ENCODE measurements at regions not wholly inside any gene's neighbourhood (a gene's known extent, or its start where the extent isn't known, plus 50 kb on each side); places are given as distances from the start of the nearest gene placed in this dataset.

DNA sequence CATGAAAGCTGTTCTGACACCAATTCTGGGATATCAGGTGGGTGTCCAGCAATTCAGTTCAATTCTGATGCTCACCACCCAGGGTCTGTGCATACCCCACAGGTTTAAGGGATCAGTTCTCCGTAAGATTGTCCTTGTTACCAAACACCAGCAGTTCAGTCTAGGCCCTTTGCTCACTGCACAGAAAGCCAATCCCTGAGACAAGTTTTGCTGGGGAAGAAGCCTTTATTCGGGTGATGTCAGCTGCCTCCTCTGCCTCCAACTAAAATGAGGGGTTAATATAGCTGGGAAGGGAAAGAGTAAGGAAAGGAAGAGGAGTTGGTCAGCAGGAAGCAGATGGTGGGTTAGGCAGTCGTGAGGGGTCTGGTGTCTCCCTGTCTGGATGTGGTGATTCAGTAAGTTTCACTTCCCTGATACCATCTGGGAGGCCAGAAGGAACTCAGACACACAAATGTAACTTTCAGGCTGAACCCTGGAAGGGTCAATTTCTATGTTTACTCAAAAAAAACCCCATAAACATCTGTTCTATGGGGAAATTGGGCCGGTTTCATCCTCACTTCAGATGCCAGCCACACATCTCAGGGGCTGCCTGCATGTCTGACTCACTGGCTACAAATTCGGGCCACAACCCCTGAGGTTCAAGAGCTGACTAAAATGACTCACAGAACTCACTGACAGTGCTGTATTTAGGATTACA lies 83.3 kb upstream of the PGBD5 start:
- Histone ChIP-seq H2AFZ (ENCODE audit: low read length) (no peak overlapping the region), H3K4me1 (ENCODE audit: insufficient read depth, low read length, poor library complexity, severe bottlenecking) (peaks cover 20% of the 10 kb centered on the region), H3K36me3 (ENCODE audit: insufficient read depth, low read length) (no peaks in the 10 kb centered on the region), H3F3A (ENCODE audit: low read depth) (no peaks in the 10 kb centered on the region), H3K79me2 (ENCODE audit: insufficient read depth, low read length) (no peaks in the 10 kb centered on the region), H3K9me2 (replicated peaks; ENCODE audit: low read depth, low read length) (no peaks in the 10 kb centered on the region), H3K4me3 (ENCODE audit: low read length, poor library complexity, severe bottlenecking) (no peak overlapping the region), H3K4me2 (ENCODE audit: low read depth, low read length, poor library complexity, severe bottlenecking) (no peak overlapping the region), H3K27me3 (ENCODE audit: insufficient read depth, low read length, poor library complexity, severe bottlenecking) (no peaks in the 10 kb centered on the region), H3K9ac (ENCODE audit: low read depth, low read length, poor library complexity, severe bottlenecking) (no peak overlapping the region), H3K9me3 (ENCODE audit: insufficient read depth, low read depth, low read length) (no peaks in the 10 kb centered on the region), H4K20me1 (ENCODE audit: insufficient read depth, low read length, poor library complexity, severe bottlenecking) (no peaks in the 10 kb centered on the region)
- TF ChIP-seq, protein P1, sequence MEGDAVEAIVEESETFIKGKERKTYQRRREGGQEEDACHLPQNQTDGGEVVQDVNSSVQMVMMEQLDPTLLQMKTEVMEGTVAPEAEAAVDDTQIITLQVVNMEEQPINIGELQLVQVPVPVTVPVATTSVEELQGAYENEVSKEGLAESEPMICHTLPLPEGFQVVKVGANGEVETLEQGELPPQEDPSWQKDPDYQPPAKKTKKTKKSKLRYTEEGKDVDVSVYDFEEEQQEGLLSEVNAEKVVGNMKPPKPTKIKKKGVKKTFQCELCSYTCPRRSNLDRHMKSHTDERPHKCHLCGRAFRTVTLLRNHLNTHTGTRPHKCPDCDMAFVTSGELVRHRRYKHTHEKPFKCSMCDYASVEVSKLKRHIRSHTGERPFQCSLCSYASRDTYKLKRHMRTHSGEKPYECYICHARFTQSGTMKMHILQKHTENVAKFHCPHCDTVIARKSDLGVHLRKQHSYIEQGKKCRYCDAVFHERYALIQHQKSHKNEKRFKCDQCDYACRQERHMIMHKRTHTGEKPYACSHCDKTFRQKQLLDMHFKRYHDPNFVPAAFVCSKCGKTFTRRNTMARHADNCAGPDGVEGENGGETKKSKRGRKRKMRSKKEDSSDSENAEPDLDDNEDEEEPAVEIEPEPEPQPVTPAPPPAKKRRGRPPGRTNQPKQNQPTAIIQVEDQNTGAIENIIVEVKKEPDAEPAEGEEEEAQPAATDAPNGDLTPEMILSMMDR (conservative IDR thresholded peaks at IDR 0.05; ENCODE audit: low read length): no peak
- no peak for TF ChIP-seq EZH2phosphoT487 (IDR thresholded peaks at IDR 0.05; ENCODE audit: borderline replicate concordance)

DNA sequence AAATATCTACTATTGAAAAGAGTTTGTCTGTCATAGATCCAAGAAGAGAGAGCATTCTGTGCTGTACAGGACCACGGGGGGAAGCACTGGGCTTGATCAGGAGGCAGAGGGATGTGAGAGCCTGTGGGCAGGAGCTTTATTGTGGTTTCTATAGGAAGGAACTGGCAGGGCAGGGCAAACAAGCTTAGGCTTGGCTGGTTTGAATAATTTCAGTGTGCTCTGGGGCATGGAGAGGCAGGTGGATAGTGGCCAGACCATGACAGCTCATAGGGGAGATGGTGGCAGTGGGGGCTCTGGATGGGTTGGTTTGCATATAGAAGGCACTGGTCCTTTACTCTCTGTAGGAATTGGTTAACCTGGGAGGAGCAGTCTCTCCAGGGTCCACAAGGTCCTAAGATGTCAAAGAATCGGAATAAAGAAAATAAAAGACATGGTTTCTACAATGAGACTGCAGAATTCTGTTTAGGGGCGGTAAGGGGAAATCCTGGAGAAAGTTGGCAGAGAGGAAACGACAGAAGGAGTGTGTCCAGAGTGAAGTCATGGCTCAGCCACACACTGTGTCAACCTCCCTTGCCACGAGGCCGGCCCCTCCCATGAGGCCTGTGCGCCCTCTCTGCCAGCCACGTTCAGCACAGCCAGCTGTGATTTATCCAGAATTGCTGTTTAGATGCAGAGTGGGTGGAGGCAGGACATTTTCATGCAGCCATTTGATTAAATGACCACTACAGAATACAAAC lies 81.7 kb upstream of the PGBD5 start:
- Histone ChIP-seq H3K4me3 (ENCODE audit: low read length, poor library complexity, severe bottlenecking) (no peak overlapping the region), H3K36me3 (ENCODE audit: insufficient read depth, low read length) (no peaks in the 10 kb centered on the region), H2AFZ (ENCODE audit: low read length) (no peak overlapping the region), H3K4me2 (ENCODE audit: low read depth, low read length, poor library complexity, severe bottlenecking) (peak overlapping the region; percentile 46), H3K4me1 (ENCODE audit: insufficient read depth, low read length, poor library complexity, severe bottlenecking) (peaks cover 20% of the 10 kb centered on the region), H4K20me1 (ENCODE audit: insufficient read depth, low read length, poor library complexity, severe bottlenecking) (no peaks in the 10 kb centered on the region), H3F3A (ENCODE audit: low read depth) (no peaks in the 10 kb centered on the region), H3K79me2 (ENCODE audit: insufficient read depth, low read length) (no peaks in the 10 kb centered on the region), H3K9ac (ENCODE audit: low read depth, low read length, poor library complexity, severe bottlenecking) (no peak overlapping the region), H3K9me2 (replicated peaks; ENCODE audit: low read depth, low read length) (no peaks in the 10 kb centered on the region), H3K27me3 (ENCODE audit: insufficient read depth, low read length, poor library complexity, severe bottlenecking) (no peaks in the 10 kb centered on the region), H3K9me3 (ENCODE audit: insufficient read depth, low read depth, low read length) (no peaks in the 10 kb centered on the region)
- TF ChIP-seq, protein P1 (conservative IDR thresholded peaks at IDR 0.05; ENCODE audit: low read length): no peak
- no peak for TF ChIP-seq EZH2phosphoT487 (IDR thresholded peaks at IDR 0.05; ENCODE audit: borderline replicate concordance)

DNA sequence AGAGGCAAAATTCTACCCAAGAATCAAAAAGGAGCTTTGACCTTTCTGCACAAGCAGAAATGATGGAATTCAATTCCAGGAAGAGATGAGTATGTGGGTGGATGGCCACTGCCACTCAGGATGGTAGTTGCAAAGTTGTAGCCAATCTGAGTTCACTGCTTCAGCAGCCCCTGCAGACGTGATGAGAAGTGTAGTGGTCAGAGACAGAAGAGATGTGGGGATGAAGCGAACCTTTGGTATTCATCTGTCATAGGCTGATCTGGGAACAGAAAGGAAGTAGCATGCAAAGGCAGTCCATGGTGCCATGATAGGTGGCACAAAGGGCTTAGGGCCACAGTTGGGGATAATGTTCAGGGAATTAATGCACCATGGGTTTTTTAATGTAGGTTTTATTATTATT lies 81.1 kb upstream of the PGBD5 start:
- TF ChIP-seq, protein P1 (conservative IDR thresholded peaks at IDR 0.05; ENCODE audit: low read length): no peak
- TF ChIP-seq EZH2phosphoT487 (IDR thresholded peaks at IDR 0.05; ENCODE audit: borderline replicate concordance): no peak
- Histone ChIP-seq H3K4me2 (ENCODE audit: low read depth, low read length, poor library complexity, severe bottlenecking) (peak overlapping the region; percentile 46), H3K36me3 (ENCODE audit: insufficient read depth, low read length) (no peaks in the 10 kb centered on the region), H3K9ac (ENCODE audit: low read depth, low read length, poor library complexity, severe bottlenecking) (no peak overlapping the region), H3F3A (ENCODE audit: low read depth) (no peaks in the 10 kb centered on the region), H3K9me3 (ENCODE audit: insufficient read depth, low read depth, low read length) (no peaks in the 10 kb centered on the region), H3K27me3 (ENCODE audit: insufficient read depth, low read length, poor library complexity, severe bottlenecking) (no peaks in the 10 kb centered on the region), H4K20me1 (ENCODE audit: insufficient read depth, low read length, poor library complexity, severe bottlenecking) (no peaks in the 10 kb centered on the region), H3K4me3 (ENCODE audit: low read length, poor library complexity, severe bottlenecking) (peak overlapping the region; percentile 28), H3K79me2 (ENCODE audit: insufficient read depth, low read length) (no peaks in the 10 kb centered on the region), H2AFZ (ENCODE audit: low read length) (no peak overlapping the region), H3K4me1 (ENCODE audit: insufficient read depth, low read length, poor library complexity, severe bottlenecking) (peaks cover 20% of the 10 kb centered on the region), H3K9me2 (replicated peaks; ENCODE audit: low read depth, low read length) (no peaks in the 10 kb centered on the region)

All from Loucy (cell line).